ENCODE measurements at regions not wholly inside any gene's neighbourhood (a gene's known extent, or its start where the extent isn't known, plus 50 kb on each side); places are given as distances from the start of the nearest gene placed in this dataset.

DNA sequence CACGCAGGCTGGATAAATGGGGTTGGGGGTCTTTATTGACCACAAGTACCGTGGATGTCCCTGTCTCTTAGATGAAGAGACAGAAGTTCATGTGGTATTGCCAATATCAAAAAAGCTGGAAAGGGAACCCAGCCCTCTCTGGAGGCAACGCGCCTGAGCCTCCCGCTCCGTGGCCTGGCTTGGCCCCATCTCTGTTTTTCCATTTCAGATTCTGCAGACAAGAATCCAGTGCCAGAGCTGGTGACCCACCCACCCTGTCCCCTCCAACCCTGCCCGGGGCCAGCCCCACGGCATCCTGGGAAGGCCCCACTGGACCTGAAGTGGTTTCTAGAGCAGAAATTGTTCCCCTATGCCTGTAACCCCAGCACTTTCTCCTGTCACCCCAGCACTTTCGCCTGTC is 57.7 kb downstream of the PTPRS start:
- TF ChIP-seq, protein P1, sequence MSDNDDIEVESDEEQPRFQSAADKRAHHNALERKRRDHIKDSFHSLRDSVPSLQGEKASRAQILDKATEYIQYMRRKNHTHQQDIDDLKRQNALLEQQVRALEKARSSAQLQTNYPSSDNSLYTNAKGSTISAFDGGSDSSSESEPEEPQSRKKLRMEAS (IDR thresholded peaks at IDR 0.05; ENCODE audit: low read depth) = no peak
- TF ChIP-seq, protein P2, sequence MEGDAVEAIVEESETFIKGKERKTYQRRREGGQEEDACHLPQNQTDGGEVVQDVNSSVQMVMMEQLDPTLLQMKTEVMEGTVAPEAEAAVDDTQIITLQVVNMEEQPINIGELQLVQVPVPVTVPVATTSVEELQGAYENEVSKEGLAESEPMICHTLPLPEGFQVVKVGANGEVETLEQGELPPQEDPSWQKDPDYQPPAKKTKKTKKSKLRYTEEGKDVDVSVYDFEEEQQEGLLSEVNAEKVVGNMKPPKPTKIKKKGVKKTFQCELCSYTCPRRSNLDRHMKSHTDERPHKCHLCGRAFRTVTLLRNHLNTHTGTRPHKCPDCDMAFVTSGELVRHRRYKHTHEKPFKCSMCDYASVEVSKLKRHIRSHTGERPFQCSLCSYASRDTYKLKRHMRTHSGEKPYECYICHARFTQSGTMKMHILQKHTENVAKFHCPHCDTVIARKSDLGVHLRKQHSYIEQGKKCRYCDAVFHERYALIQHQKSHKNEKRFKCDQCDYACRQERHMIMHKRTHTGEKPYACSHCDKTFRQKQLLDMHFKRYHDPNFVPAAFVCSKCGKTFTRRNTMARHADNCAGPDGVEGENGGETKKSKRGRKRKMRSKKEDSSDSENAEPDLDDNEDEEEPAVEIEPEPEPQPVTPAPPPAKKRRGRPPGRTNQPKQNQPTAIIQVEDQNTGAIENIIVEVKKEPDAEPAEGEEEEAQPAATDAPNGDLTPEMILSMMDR (IDR thresholded peaks at IDR 0.05) = no peak
- no peak for TF ChIP-seq EP300 (IDR thresholded peaks at IDR 0.05; ENCODE audit: borderline replicate concordance in 1 of 2, low read depth in 1 of 2, low read length in 1 of 2)

All from SK-N-SH (cell line).